NCI-H510A treated with DMSO at 0.1 percent for 48 hours (cell line): ENCODE measurements at regions not wholly inside any gene's neighbourhood (a gene's known extent, or its start where the extent isn't known, plus 50 kb on each side); places are given as distances from the start of the nearest gene placed in this dataset.
"Not testable (repeated sequence)": the region's sequence is repeated elsewhere in the genome, so short reads cannot be mapped to it uniquely, and the experiment has no call there.

Experiments
- DNase-seq: peaks from one replicate; lab custom pipeline; 2025; lab: John Stamatoyannopoulos, UW

GRCh38 chr5:29161399-29162291, 2031.8 kb upstream of the CDH6 start:
- DNase-seq = peak; percentile 73

- no peak for DNase-seq
These were observed 2035.5 kb upstream of the CDH6 start for GRCh38 chr5:29157975-29158374.

- no peak for DNase-seq
These were observed 2042.6 kb upstream of the CDH6 start for GRCh38 chr5:29150840-29151239.

- DNase-seq = no peak
These were observed 2044.9 kb upstream of the CDH6 start for GRCh38 chr5:29148581-29148980.

GRCh38 chr5:29148073-29148472, 2045.4 kb upstream of the CDH6 start:
- no peak for DNase-seq

- DNase-seq = no peak
These were observed 2050.2 kb upstream of the CDH6 start for GRCh38 chr5:29143266-29143665.

GRCh38 chr5:29134418-29134817, 2059.1 kb upstream of the CDH6 start:
- no peak for DNase-seq

GRCh38 chr5:29131285-29131684, 2062.2 kb upstream of the CDH6 start:
- DNase-seq = no peak

GRCh38 chr5:29130786-29131185, 2062.7 kb upstream of the CDH6 start:
- no peak for DNase-seq

GRCh38 chr5:29127524-29128156, 2065.8 kb upstream of the CDH6 start:
- not testable (repeated sequence) for DNase-seq

GRCh38 chr5:29126462-29126861, 2067.0 kb upstream of the CDH6 start:
- DNase-seq = not testable (repeated sequence)

- DNase-seq = no peak
These were observed 2071.2 kb upstream of the CDH6 start for GRCh38 chr5:29122306-29122705.

GRCh38 chr5:29114331-29114768, 2076.0 kb upstream of the CDH9 start:
- no peak for DNase-seq

- DNase-seq = no peak
These were observed 2075.1 kb upstream of the CDH9 start for GRCh38 chr5:29113516-29113915.

- DNase-seq = no peak
These were observed 2061.2 kb upstream of the CDH9 start for GRCh38 chr5:29099585-29099984.

- DNase-seq = no peak
These were observed 2051.3 kb upstream of the CDH9 start for GRCh38 chr5:29089591-29090130.

GRCh38 chr5:29085142-29085541, 2046.8 kb upstream of the CDH9 start:
- no peak for DNase-seq

GRCh38 chr5:29079771-29080170, 2041.4 kb upstream of the CDH9 start:
- DNase-seq = no peak

- no peak for DNase-seq
These were observed 2039.1 kb upstream of the CDH9 start for GRCh38 chr5:29077451-29077850.

- DNase-seq = no peak
These were observed 2030.7 kb upstream of the CDH9 start for GRCh38 chr5:29069104-29069402.

GRCh38 chr5:29061381-29061780, 2023.0 kb upstream of the CDH9 start:
- DNase-seq = no peak

GRCh38 chr5:29054694-29055093, 2016.3 kb upstream of the CDH9 start:
- DNase-seq = no peak

- no peak for DNase-seq
These were observed 2015.9 kb upstream of the CDH9 start for GRCh38 chr5:29054282-29054681.
